ENCODE measurements at regions not wholly inside any gene's neighbourhood (a gene's known extent, or its start where the extent isn't known, plus 50 kb on each side); places are given as distances from the start of the nearest gene placed in this dataset.

DNA sequence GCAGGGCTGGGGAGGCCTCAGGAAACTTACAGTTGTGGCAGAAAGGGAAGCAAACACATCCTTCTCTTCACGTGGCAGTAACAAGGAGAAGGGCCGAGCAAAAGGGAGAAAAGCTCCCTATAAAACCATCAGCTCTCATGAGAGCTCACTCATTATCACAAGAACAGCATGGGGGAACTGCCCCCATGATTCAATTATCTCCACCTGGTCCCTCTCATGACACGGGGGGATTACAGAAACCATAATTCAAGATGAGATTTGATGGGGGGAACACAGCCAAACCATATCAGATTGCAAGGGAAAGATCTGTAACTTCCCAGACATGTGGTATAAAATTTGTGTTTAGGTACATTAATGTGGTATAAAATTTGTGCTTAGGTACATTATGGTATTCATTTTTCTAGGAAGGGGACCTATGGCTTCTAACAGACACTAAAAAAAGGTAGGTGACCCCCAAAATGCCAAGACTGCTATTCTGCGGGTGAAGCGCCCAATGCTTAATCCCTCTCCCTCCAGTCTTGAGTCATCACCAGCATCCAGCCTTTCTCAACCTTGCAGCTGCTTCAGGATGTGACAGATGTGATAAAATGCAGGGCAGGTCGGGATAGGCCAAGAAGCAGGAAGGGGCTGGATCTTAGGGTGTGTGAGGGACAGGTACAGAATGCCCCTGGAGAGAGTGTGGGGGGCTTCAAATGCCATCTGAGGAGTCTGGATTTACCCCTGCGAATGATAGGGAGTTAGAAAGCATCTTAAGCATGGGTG, 57.7 kb upstream of the AMPD3 start (continued):
- TF ChIP-seq, protein P1, sequence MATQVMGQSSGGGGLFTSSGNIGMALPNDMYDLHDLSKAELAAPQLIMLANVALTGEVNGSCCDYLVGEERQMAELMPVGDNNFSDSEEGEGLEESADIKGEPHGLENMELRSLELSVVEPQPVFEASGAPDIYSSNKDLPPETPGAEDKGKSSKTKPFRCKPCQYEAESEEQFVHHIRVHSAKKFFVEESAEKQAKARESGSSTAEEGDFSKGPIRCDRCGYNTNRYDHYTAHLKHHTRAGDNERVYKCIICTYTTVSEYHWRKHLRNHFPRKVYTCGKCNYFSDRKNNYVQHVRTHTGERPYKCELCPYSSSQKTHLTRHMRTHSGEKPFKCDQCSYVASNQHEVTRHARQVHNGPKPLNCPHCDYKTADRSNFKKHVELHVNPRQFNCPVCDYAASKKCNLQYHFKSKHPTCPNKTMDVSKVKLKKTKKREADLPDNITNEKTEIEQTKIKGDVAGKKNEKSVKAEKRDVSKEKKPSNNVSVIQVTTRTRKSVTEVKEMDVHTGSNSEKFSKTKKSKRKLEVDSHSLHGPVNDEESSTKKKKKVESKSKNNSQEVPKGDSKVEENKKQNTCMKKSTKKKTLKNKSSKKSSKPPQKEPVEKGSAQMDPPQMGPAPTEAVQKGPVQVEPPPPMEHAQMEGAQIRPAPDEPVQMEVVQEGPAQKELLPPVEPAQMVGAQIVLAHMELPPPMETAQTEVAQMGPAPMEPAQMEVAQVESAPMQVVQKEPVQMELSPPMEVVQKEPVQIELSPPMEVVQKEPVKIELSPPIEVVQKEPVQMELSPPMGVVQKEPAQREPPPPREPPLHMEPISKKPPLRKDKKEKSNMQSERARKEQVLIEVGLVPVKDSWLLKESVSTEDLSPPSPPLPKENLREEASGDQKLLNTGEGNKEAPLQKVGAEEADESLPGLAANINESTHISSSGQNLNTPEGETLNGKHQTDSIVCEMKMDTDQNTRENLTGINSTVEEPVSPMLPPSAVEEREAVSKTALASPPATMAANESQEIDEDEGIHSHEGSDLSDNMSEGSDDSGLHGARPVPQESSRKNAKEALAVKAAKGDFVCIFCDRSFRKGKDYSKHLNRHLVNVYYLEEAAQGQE (IDR thresholded peaks at IDR 0.05), result no peak

DNA sequence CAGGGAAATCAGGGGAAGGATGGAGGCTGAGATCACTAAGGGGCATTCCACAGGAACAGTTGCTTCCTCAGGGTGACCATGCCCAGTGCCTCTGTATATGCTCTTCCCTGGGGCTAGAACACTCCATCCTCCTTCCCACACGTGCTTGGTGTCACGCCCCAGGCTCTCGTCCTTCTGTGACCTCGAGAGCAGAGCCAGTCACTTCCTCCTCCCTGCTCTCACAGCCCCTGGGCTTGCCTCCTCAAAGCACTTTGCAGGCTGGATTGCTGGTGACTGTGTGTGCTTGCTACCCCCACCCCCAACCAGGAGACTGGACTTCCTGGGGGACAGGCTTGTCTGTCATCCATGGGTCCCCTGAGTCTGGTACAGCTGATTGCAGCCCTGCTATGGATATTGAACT, 56.5 kb upstream of the AMPD3 start:
- TF ChIP-seq RAD21 (conservative IDR thresholded peaks at IDR 0.05 in 1 of 2, IDR thresholded peaks at IDR 0.05 in 1 of 2) (no peak), FOSB (CRISPR knock-in tag; IDR thresholded peaks at IDR 0.05) (no peak), HOXA7 (CRISPR knock-in tag; IDR thresholded peaks at IDR 0.05) (no peak), POLR2AphosphoS2 (conservative IDR thresholded peaks at IDR 0.05; ENCODE audit: low read length) (no peak), RFX5 (IDR thresholded peaks at IDR 0.05) (no peak), FOXS1 (CRISPR knock-in tag; IDR thresholded peaks at IDR 0.05) (no peak), ZNF302 (CRISPR knock-in tag; IDR thresholded peaks at IDR 0.05) (no peak), ZC3H11A (IDR thresholded peaks at IDR 0.05) (no peak), NFE2L2 (conservative IDR thresholded peaks at IDR 0.05; ENCODE audit: low read length) (no peak), FOSL2 (IDR thresholded peaks at IDR 0.05) (no peak), FOSL2 (CRISPR knock-in tag; IDR thresholded peaks at IDR 0.05) (no peak)
- TF ChIP-seq, protein P1 (IDR thresholded peaks at IDR 0.05), result no peak
- TF ChIP-seq, protein P2, sequence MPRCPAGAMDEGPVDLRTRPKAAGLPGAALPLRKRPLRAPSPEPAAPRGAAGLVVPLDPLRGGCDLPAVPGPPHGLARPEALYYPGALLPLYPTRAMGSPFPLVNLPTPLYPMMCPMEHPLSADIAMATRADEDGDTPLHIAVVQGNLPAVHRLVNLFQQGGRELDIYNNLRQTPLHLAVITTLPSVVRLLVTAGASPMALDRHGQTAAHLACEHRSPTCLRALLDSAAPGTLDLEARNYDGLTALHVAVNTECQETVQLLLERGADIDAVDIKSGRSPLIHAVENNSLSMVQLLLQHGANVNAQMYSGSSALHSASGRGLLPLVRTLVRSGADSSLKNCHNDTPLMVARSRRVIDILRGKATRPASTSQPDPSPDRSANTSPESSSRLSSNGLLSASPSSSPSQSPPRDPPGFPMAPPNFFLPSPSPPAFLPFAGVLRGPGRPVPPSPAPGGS (IDR thresholded peaks at IDR 0.05), result no peak
- TF ChIP-seq, protein P3, sequence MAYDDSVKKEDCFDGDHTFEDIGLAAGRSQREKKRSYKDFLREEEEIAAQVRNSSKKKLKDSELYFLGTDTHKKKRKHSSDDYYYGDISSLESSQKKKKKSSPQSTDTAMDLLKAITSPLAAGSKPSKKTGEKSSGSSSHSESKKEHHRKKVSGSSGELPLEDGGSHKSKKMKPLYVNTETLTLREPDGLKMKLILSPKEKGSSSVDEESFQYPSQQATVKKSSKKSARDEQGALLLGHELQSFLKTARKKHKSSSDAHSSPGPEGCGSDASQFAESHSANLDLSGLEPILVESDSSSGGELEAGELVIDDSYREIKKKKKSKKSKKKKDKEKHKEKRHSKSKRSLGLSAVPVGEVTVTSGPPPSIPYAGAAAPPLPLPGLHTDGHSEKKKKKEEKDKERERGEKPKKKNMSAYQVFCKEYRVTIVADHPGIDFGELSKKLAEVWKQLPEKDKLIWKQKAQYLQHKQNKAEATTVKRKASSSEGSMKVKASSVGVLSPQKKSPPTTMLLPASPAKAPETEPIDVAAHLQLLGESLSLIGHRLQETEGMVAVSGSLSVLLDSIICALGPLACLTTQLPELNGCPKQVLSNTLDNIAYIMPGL (CRISPR knock-in tag; IDR thresholded peaks at IDR 0.05; ENCODE audit: borderline replicate concordance), result no peak
- Histone ChIP-seq H3K27ac (peak overlapping the region; percentile 48 to 81; a peak in 4 of 6 replicates), H3K9me3 (no peaks in the 10 kb centered on the region), H3K4me3 (no peak overlapping the region), H3K4me1 (peaks cover 35% of the 10 kb centered on the region), H3K4me2 (no peak overlapping the region)
- FAIRE-seq, result no peak
- no peak for ATAC-seq
- ChIA-PET CTCF (interaction anchor here (1.0 to 1.5 kb wide), 2 partner anchors 8 to 337 kb away, joined by 3 to 6 read pairs; no protein-coding TSS in a partner anchor), POLR2A (interaction anchor here (1.0 kb wide), 1 partner anchor 94 kb away, joined by 3 read pairs; the partner anchor contains the start of gene ADM)
- 24% methylated on average over 4 of the region's 4 CpGs for WGBS (ENCODE audit: missing lambda C conversion rate)
- DNase-seq (ENCODE audit: low read depth in 1 of 2, low spot score in 1 of 2), result peak in 1 of 2 experiments; percentile 42
